ENCODE measurements at regions not wholly inside any gene's neighbourhood (a gene's known extent, or its start where the extent isn't known, plus 50 kb on each side); places are given as distances from the start of the nearest gene placed in this dataset.

GRCh38 chr6:18605841-18606240 is 218.7 kb downstream of the RNF144B start:
- Histone ChIP-seq H3K9me3 (ENCODE audit: insufficient read depth in 2 of 2, low read depth in 1 of 2, low read length in 1 of 2) (no peaks in the 10 kb centered on the region), H3K36me3 (ENCODE audit: control insufficient read depth in 2 of 4, insufficient read depth in 4 of 4, low read length in 3 of 4) (no peaks in the 10 kb centered on the region), H3K79me1 (ENCODE audit: low read depth, low read length) (no peaks in the 10 kb centered on the region), H3K4me2 (ENCODE audit: insufficient read depth in 1 of 2, low read depth in 2 of 2, low read length in 2 of 2) (no peak overlapping the region), H2AFZ (ENCODE audit: low read length) (no peak overlapping the region), H2BK5ac (ENCODE audit: low read depth, low read length) (no peak overlapping the region), H3K79me2 (ENCODE audit: control insufficient read depth in 1 of 2, insufficient read depth in 2 of 2, low read length in 2 of 2) (no peaks in the 10 kb centered on the region), H3K4me3 (ENCODE audit: extremely low read depth in 1 of 4, insufficient read depth in 2 of 4, low read depth in 3 of 4, low read length in 4 of 4) (no peak overlapping the region), H2AK5ac (ENCODE audit: low read depth, low read length) (no peak overlapping the region), H4K20me1 (replicated peaks in 1 of 2; ENCODE audit: control insufficient read depth in 1 of 2, insufficient read depth in 2 of 2, low read length in 2 of 2) (no peaks in the 10 kb centered on the region), H4K91ac (replicated peaks; ENCODE audit: insufficient read length, low read length) (no peak overlapping the region), H3K23ac (ENCODE audit: insufficient read length) (no peak overlapping the region), H4K8ac (ENCODE audit: extremely low read depth, insufficient read depth, low read length) (no peak overlapping the region), H2BK15ac (ENCODE audit: low read length) (no peak overlapping the region), H3K23me2 (ENCODE audit: low read depth, low read length) (no peaks in the 10 kb centered on the region), H3K4me1 (replicated peaks in 1 of 4; ENCODE audit: control insufficient read depth in 3 of 4, insufficient read depth in 4 of 4, low read length in 3 of 4) (no peaks in the 10 kb centered on the region), H3K4ac (replicated peaks; ENCODE audit: insufficient read length, low read depth, low read length) (no peak overlapping the region), H2BK120ac (replicated peaks; ENCODE audit: low read depth, low read length) (no peak overlapping the region), H3K9ac (replicated peaks in 1 of 4; ENCODE audit: extremely low read depth in 1 of 4, low read depth in 3 of 4, low read length in 3 of 4) (no peak overlapping the region), H3K27ac (ENCODE audit: low read depth, low read length) (no peak overlapping the region), H2BK12ac (ENCODE audit: low read depth, low read length) (no peak overlapping the region), H3K56ac (replicated peaks; ENCODE audit: insufficient read length, low read depth, low read length) (no peak overlapping the region), H3K14ac (ENCODE audit: insufficient read length) (no peak overlapping the region), H3K27me3 (replicated peaks in 1 of 4; ENCODE audit: control insufficient read depth in 3 of 4, extremely low read depth in 1 of 4, insufficient read depth in 3 of 4, low read length in 3 of 4) (no peaks in the 10 kb centered on the region), H2BK20ac (ENCODE audit: low read length) (no peak overlapping the region), H4K5ac (ENCODE audit: insufficient read length, low read depth, low read length) (no peak overlapping the region), H3K18ac (ENCODE audit: extremely low read depth, low read length) (no peak overlapping the region)
- WGBS, 2 experiments (ENCODE audit: extremely low coverage in 1 of 2, insufficient coverage in 1 of 2, insufficient read length in 1 of 2, insufficient replicate concordance in 2 of 2, low coverage in 1 of 2, low lambda C conversion rate in 2 of 2, missing lambda C conversion rate in 1 of 2): 88% methylated on average over 3 of the region's 3 CpGs; no CpG with 5 or more reads in 1 of the 2 experiments
- ChIA-PET POLR2A (ENCODE audit: partially characterized antibody) (no interaction called here), CTCF (ENCODE audit: partially characterized antibody) (interaction anchor here (1.5 kb wide), 1 partner anchor 10 kb away, joined by 11 read pairs; no protein-coding TSS in a partner anchor)
- DNase-seq (ENCODE audit: low read depth in 1 of 2, low spot score in 2 of 2) (no peak), FAIRE-seq (no peak)
- no peak for TF ChIP-seq RFX5 (IDR thresholded peaks at IDR 0.05; ENCODE audit: borderline replicate concordance, low read depth, low read length)
- TF ChIP-seq SUZ12 (IDR thresholded peaks at IDR 0.05; ENCODE audit: low read length): no peak

All from H1 (cell line).